Esophagus muscularis mucosa (tissue), 3 donors: ENCODE measurements at regions not wholly inside any gene's neighbourhood (a gene's known extent, or its start where the extent isn't known, plus 50 kb on each side); places are given as distances from the start of the nearest gene placed in this dataset.

Experiments used
- POLR2A ChIP-seq: fragments of 450-650 bp; IDR thresholded peaks from one replicate; pipeline ENCODE4 v1.6.1; 2017; ENCODE audit warnings: antibody characterized with exemption, moderate library complexity, mild to moderate bottlenecking, low read depth
- POLR2AphosphoS5 ChIP-seq, 2 donors: sonication (generic); formaldehyde crosslinking; IDR thresholded peaks; one replicate each; pipeline ENCODE4 v1.6.1; 2017; ENCODE audit warnings: antibody characterized with exemption in 2 of 2
- TF ChIP-seq, protein P1 (sequence below), 3 experiments: fragments of 200-600 bp in 2 of 3; fragments of 450-650 bp in 1 of 3; sonication (generic) in 2 of 3; IDR thresholded peaks; one replicate each; pipeline ENCODE4 v1.5.1; 2017 to 2019; ENCODE audit warnings: antibody characterized with exemption in 3 of 3, mild to moderate bottlenecking in 2 of 3, moderate library complexity in 1 of 3

DNA sequence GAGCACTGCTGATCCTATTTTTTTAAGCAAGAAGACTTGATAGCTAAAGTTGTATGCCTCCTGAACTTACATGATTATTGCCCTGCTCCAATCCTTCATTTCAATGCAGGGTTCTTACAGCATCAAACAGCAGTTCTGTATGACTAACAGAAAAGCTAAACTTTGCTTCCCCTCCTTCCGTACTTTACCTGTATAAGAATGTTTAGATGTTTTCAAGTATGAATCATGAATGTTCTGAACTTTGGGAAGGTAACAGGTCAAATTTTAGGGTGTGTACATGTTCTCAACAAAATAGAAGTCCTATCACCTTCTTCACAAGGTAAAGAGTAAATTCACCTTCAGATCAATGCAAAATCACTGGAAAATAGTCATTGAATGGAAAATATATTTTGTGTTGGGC, 972.6 kb upstream of the SEMA6A start:
- TF ChIP-seq POLR2AphosphoS5 (IDR thresholded peaks at IDR 0.05) (no peak), POLR2A (no peak)
- TF ChIP-seq, protein P1, sequence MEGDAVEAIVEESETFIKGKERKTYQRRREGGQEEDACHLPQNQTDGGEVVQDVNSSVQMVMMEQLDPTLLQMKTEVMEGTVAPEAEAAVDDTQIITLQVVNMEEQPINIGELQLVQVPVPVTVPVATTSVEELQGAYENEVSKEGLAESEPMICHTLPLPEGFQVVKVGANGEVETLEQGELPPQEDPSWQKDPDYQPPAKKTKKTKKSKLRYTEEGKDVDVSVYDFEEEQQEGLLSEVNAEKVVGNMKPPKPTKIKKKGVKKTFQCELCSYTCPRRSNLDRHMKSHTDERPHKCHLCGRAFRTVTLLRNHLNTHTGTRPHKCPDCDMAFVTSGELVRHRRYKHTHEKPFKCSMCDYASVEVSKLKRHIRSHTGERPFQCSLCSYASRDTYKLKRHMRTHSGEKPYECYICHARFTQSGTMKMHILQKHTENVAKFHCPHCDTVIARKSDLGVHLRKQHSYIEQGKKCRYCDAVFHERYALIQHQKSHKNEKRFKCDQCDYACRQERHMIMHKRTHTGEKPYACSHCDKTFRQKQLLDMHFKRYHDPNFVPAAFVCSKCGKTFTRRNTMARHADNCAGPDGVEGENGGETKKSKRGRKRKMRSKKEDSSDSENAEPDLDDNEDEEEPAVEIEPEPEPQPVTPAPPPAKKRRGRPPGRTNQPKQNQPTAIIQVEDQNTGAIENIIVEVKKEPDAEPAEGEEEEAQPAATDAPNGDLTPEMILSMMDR (IDR thresholded peaks at IDR 0.05): no peak
